ENCODE measurements at regions not wholly inside any gene's neighbourhood (a gene's known extent, or its start where the extent isn't known, plus 50 kb on each side); places are given as distances from the start of the nearest gene placed in this dataset.

GRCh38 chr7:31444196-31444595, 69.7 kb upstream of the ITPRID1 start:
- TF ChIP-seq CTCF (conservative IDR thresholded peaks at IDR 0.05 in 1 of 2, IDR thresholded peaks at IDR 0.05 in 1 of 2; ENCODE audit: extremely low read depth in 1 of 2, insufficient read depth in 1 of 2, low read depth in 1 of 2, low read length in 2 of 2) (no peak), EZH2 (IDR thresholded peaks at IDR 0.05; ENCODE audit: borderline replicate concordance, low read length) (no peak)

All from mammary epithelial cell (primary cell).